Testis (tissue), 2 donors: ENCODE measurements at regions not wholly inside any gene's neighbourhood (a gene's known extent, or its start where the extent isn't known, plus 50 kb on each side); places are given as distances from the start of the nearest gene placed in this dataset.
"Not testable (repeated sequence)": the region's sequence is repeated elsewhere in the genome, so short reads cannot be mapped to it uniquely, and the experiment has no call there.

Experiments used
- POLR2A ChIP-seq: fragments of 450-650 bp; IDR thresholded peaks from one replicate; pipeline ENCODE4 v1.6.1; 2017; ENCODE audit warnings: antibody characterized with exemption, mild to moderate bottlenecking, moderate library complexity
- TF ChIP-seq, protein P1 (sequence below), 3 experiments: fragments of 450-650 bp in 2 of 3; fragments of 200-600 bp in 1 of 3; sonication (generic) in 1 of 3; IDR thresholded peaks; one replicate each; pipeline ENCODE4 v1.5.1; 2016 to 2019; ENCODE audit warnings: antibody characterized with exemption in 3 of 3, mild to moderate bottlenecking in 2 of 3, moderate library complexity in 1 of 3

- TF ChIP-seq, protein P1, sequence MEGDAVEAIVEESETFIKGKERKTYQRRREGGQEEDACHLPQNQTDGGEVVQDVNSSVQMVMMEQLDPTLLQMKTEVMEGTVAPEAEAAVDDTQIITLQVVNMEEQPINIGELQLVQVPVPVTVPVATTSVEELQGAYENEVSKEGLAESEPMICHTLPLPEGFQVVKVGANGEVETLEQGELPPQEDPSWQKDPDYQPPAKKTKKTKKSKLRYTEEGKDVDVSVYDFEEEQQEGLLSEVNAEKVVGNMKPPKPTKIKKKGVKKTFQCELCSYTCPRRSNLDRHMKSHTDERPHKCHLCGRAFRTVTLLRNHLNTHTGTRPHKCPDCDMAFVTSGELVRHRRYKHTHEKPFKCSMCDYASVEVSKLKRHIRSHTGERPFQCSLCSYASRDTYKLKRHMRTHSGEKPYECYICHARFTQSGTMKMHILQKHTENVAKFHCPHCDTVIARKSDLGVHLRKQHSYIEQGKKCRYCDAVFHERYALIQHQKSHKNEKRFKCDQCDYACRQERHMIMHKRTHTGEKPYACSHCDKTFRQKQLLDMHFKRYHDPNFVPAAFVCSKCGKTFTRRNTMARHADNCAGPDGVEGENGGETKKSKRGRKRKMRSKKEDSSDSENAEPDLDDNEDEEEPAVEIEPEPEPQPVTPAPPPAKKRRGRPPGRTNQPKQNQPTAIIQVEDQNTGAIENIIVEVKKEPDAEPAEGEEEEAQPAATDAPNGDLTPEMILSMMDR (IDR thresholded peaks at IDR 0.05) = not testable (repeated sequence)
- not testable (repeated sequence) for TF ChIP-seq POLR2A
Measured at GRCh38 chr2:87667027-87667426, 80.9 kb upstream of the PLGLB2 start.
